Lung (tissue), 11 donors: ENCODE measurements at regions not wholly inside any gene's neighbourhood (a gene's known extent, or its start where the extent isn't known, plus 50 kb on each side); places are given as distances from the start of the nearest gene placed in this dataset.

Experiments
- ATAC-seq: fragments of 200-7000 bp; cut with Tn5 transposase; one replicate; pipeline ENCODE4 v1.9.1; 2020; ENCODE audit warnings: moderate number of reproducible peaks; ENCODE audit not compliant: insufficient read depth, low FRiP score
- DNase-seq, 3 donors: peaks; one replicate each; pipeline ENCODE4 v3.0.0-alpha.2; 2013 to 2017
- H3K27ac ChIP-seq, 2 donors: one replicate each; pipeline ENCODE4 v1.5.1; 2013; ENCODE audit warnings: mild to moderate bottlenecking in 2 of 2, moderate library complexity in 2 of 2, control low read depth in 1 of 2, inconsistent platforms in 1 of 2, low read depth in 1 of 2, low read length in 1 of 2
- H3K27me3 ChIP-seq, 3 donors: one replicate each; pipeline ENCODE4 v1.5.1; 2013; ENCODE audit warnings: low read length in 2 of 3; ENCODE audit not compliant: control insufficient read depth in 3 of 3, insufficient read depth in 3 of 3
- H3K36me3 ChIP-seq, 4 donors: one replicate each; pipeline ENCODE4 v1.5.1; 2013; ENCODE audit warnings: low read length in 4 of 4, mild to moderate bottlenecking in 1 of 4, moderate library complexity in 1 of 4; ENCODE audit not compliant: control insufficient read depth in 4 of 4, insufficient read depth in 4 of 4
- H3K4me1 ChIP-seq, 5 donors: one replicate each; pipeline ENCODE4 v1.5.1; 2013; ENCODE audit warnings: low read length in 5 of 5, mild to moderate bottlenecking in 2 of 5, moderate library complexity in 1 of 5; ENCODE audit not compliant: control insufficient read depth in 5 of 5, insufficient read depth in 5 of 5
- H3K4me3 ChIP-seq: one replicate; pipeline ENCODE4 v1.5.1; 2013; ENCODE audit warnings: mild to moderate bottlenecking, control low read depth, moderate library complexity
- H3K9ac ChIP-seq, 2 donors: one replicate each; pipeline ENCODE4 v1.5.1; 2013; ENCODE audit warnings: low read length in 2 of 2, control low read depth in 1 of 2; ENCODE audit not compliant: insufficient read depth in 1 of 2
- H3K9me3 ChIP-seq, 4 donors: one replicate each; pipeline ENCODE4 v1.5.1; 2013; ENCODE audit warnings: low read length in 3 of 4, mild to moderate bottlenecking in 1 of 4, moderate library complexity in 1 of 4; ENCODE audit not compliant: control insufficient read depth in 4 of 4, insufficient read depth in 3 of 4
- WGBS, 2 donors: extraction: QIAGEN DNeasy Blood & Tissue Kit; methylation state at CpG; one replicate each; pipeline ENCODE4 v1.1.7; 2013; 5-methylcytosine and 5-hydroxymethylcytosine counted together
- TF ChIP-seq, protein P1 (sequence below): IDR thresholded peaks from 2 replicates; pipeline ENCODE4 v1.5.1; 2012; ENCODE audit warnings: mild to moderate bottlenecking; ENCODE audit errors: control extremely low read depth, extremely low read depth
- donor health status: control.
- donor health status: control.
- donor health status: Bipolar disorder and iron deficiency.
- donor health status: healthy.
- donor health status: DM: yes; HTN: yes; CAD: no.

- Histone ChIP-seq H3K27ac (no peak overlapping the region), H3K27me3 (no peaks in the 10 kb centered on the region), H3K4me1 (no peaks in the 10 kb centered on the region), H3K36me3 (no peaks in the 10 kb centered on the region), H3K4me3 (no peak overlapping the region), H3K9ac (no peak overlapping the region), H3K9me3 (no peaks in the 10 kb centered on the region)
- ATAC-seq (no peak), DNase-seq (no peak)
- WGBS, 2 donors = 84% methylated on average over 2 of the region's 2 CpGs
- TF ChIP-seq, protein P1, sequence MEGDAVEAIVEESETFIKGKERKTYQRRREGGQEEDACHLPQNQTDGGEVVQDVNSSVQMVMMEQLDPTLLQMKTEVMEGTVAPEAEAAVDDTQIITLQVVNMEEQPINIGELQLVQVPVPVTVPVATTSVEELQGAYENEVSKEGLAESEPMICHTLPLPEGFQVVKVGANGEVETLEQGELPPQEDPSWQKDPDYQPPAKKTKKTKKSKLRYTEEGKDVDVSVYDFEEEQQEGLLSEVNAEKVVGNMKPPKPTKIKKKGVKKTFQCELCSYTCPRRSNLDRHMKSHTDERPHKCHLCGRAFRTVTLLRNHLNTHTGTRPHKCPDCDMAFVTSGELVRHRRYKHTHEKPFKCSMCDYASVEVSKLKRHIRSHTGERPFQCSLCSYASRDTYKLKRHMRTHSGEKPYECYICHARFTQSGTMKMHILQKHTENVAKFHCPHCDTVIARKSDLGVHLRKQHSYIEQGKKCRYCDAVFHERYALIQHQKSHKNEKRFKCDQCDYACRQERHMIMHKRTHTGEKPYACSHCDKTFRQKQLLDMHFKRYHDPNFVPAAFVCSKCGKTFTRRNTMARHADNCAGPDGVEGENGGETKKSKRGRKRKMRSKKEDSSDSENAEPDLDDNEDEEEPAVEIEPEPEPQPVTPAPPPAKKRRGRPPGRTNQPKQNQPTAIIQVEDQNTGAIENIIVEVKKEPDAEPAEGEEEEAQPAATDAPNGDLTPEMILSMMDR = no peak
Measured at GRCh38 chr9:78970375-78970774, 601.4 kb upstream of the TLE4 start.

- DNase-seq (no peak), ATAC-seq (no peak)
- 41 to 59% methylated on average over 4 of the region's 4 CpGs for WGBS, 2 donors
- no peaks in the 10 kb centered on the region for H3K9me3 ChIP-seq
- H3K9ac ChIP-seq = no peak overlapping the region
- no peaks in the 10 kb centered on the region for H3K4me1 ChIP-seq
- TF ChIP-seq, protein P1 = no peak
- no peaks in the 10 kb centered on the region for H3K36me3 ChIP-seq
- no peaks in the 10 kb centered on the region for H3K27me3 ChIP-seq
- H3K4me3 ChIP-seq = no peak overlapping the region
- no peak overlapping the region for H3K27ac ChIP-seq
Measured at GRCh38 chr9:78971540-78971939, 600.2 kb upstream of the TLE4 start.

DNA sequence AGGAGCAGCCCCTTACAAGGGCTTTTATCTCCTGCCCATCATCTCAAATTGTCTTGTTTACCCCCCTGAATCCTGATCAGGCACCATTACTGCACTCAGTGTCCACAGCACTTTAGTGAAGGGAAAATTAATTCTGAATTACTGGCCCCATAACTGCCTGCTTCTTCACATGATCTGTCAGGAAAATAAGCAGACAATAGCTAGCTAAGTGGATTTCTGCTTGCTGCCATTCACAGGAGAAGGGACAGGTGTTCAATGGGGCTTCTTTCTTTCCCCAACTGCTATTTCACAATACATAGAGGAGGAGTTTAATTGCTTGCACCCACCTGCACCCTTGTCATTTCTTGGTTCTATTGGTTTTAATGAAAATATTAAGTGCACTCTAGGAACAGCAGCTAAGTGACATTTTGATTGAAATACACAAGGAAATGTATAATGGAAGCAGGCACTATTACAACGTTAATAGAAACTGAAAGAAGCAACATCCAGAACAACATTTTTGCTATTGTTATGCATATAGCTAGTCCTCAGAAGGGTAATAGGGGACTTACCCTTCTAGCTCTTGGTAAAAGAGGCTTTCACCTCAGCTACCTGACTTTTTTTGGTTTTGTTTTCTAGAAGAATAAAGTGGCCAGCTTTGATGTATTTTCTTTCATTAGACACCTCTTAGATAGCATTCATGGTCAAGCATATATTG is 599.3 kb upstream of the TLE4 start:
- ATAC-seq (no peak), DNase-seq (no peak)
- TF ChIP-seq, protein P1 = no peak
- Histone ChIP-seq H3K27me3 (no peaks in the 10 kb centered on the region), H3K4me3 (no peak overlapping the region), H3K36me3 (no peaks in the 10 kb centered on the region), H3K27ac (no peak overlapping the region), H3K9ac (no peak overlapping the region), H3K4me1 (no peaks in the 10 kb centered on the region), H3K9me3 (no peaks in the 10 kb centered on the region)
- 10 to 14% methylated on average over 1 of the region's 1 CpG for whole genome bisulfite sequencing, 2 donors

DNA sequence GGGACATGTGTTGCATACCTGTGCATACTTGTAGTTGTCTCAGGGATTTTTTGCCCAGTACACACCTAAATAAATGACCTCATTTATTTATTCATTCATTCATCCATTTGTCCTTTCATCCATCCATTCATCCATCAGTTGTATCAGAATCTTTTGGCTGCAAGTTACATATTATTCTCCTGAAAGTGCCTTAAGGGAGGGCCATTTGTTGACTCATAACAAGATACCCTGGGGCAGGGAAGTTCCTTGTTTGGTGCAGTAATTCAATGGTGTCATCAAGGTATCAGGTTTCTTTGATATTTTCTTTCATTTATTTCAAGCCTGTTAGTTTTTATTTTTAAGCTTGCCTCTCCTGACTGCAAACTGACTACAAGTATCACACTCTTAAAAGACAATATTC is 597.9 kb upstream of the TLE4 start:
- no peak for DNase-seq
- H3K4me3 ChIP-seq = no peak overlapping the region
- H3K36me3 ChIP-seq = no peaks in the 10 kb centered on the region
- no peak overlapping the region for H3K9ac ChIP-seq
- H3K4me1 ChIP-seq = no peaks in the 10 kb centered on the region
- TF ChIP-seq, protein P1 = no peak
- no peaks in the 10 kb centered on the region for H3K9me3 ChIP-seq
- ATAC-seq = no peak
- H3K27me3 ChIP-seq = no peaks in the 10 kb centered on the region
- no peak overlapping the region for H3K27ac ChIP-seq
